HUDEP-2 (cell line): ENCODE measurements at regions not wholly inside any gene's neighbourhood (a gene's known extent, or its start where the extent isn't known, plus 50 kb on each side); places are given as distances from the start of the nearest gene placed in this dataset.
"Not testable (repeated sequence)": the region's sequence is repeated elsewhere in the genome, so short reads cannot be mapped to it uniquely, and the experiment has no call there.

Source experiments
- DNase-seq, 76 experiments: peaks; one replicate each; lab custom pipeline; 2025; ENCODE audit not compliant: unreplicated experiment in 76 of 76; lab: John Stamatoyannopoulos, UW

DNA sequence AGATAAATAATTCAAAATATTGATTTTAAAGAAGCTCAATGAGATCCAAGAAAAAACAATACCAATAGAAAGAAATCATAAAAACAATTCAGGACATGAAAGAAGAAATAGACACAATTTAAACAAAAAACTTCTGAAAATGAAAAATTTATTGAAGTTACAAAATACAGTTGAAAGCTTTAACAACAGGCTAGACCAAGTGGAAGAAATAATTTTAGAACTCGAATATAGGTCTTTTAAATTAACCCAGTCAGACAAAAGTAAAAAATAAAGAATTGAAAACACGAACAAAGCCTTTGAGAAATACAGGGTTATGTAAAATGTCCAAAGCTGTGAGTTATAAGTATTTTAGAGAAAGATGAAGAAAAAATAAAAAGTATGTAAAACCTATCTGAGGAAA, 152.4 kb upstream of the SMIM30 start:
- DNase-seq, result no peak

GRCh38 chr7:113269592-113269991, 151.2 kb upstream of the SMIM30 start:
- not testable (repeated sequence) for DNase-seq

- DNase-seq, result peak in 18 of 76 experiments; percentile 1 to 38 (median 9)
These were observed 150.4 kb upstream of the SMIM30 start for GRCh38 chr7:113268757-113269156.

DNA sequence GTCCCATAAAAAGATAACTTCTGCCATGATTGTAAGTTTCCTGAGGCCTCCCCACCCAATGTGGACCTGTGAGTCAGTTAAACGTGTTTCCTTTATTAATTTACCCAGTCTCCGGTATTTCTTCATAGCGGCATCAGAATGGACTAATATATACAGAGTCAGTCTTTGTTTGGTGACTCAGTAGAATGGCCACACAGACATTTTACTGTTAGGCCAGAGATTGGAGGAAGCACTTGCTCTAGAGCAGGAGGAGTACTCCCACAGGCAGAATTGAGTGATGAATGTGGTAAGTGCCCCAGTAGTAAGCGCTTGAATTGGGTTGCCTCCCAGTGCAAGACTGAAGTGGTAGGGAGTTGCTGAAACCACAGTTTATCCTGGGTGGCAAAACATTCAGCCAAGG, 149.5 kb upstream of the SMIM30 start:
- DNase-seq, result no peak

DNA sequence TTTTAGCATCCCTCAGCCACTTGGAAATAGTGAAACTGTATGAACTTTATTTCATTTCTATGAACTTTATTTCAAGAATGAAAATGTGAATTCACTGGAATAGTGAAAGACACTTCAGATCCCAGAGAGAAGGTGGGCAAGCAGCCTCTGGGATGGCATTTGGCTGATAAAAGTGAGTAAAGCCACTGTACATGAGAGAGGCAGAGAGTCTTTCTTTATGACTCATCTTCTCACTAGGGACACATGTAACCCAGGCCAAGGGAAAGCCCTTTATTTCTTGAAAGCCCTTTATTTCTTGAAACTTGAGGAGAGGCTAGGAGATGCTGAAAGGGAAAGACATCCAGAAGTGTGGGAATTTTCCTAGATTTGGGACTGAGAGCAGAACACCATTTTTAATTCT, 148.9 kb upstream of the SMIM30 start:
- peak in 1 of 76 experiments; percentile 3 for DNase-seq

GRCh38 chr7:113263749-113264148, 145.4 kb upstream of the SMIM30 start:
- DNase-seq, result no peak

DNA sequence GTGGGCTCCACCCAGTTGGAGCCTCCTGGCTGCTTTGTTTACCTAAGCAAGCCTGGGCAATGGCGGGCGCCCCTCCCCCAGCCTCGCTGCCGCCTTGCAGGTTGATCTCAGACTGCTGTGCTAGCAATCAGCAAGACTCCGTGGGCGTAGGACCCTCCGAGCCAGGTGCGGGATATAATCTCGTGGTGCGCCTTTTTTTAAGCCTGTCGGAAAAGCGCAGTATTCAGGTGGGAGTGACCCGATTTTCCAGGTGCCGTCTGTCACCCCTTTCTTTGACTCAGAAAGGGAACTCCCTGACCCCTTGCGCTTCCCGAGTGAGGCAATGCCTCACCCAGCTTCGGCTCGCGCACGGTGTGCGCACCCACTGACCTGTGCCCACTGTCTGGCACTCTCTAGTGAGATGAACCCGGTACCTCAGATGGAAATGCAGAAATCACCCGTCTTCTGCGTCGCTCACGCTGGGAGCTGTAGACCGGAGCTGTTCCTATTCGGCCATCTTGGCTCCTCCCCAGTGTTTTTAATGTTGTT, 144.9 kb upstream of the SMIM30 start:
- DNase-seq, result not testable (repeated sequence)

GRCh38 chr7:113256883-113257531, 138.7 kb upstream of the SMIM30 start:
- DNase-seq, result peak in 2 of 76 experiments; percentile 6 to 20

DNA sequence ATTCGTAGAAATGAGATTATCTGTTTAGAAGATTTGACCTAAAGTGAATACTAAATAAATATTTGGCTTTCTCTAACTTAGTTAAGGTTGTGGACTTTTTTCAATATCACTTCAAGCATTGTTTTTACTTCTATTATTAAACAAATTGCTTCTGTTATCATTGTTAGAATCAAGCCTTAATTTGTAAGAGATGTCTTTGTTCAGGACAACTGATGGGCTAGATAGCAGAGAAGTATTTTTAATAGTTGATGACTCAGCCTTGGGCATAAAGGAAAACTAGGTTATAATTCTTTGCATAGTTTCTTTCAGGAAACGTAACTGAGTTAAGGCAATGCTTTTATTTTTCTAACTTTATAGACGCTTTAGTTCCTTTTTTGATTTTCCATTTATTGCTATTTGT, 128.8 kb upstream of the SMIM30 start:
- no peak for DNase-seq

DNA sequence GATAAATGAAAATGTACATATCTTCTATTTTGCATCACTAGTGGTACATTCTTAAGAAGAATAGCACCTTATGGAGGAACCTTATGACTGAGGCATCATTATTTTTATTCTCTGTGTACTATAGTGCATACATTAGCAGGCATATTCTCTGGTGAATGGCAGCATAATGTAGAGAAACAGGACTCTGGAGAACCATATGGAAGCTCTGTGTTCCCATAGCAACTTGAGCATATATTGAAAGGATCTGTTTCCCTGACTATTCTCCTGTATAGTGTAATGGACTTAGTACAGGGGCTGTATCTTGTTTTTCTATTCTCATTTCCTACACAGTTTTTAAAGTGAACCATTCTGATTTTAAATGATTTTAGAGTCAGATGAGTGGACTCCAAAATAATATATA, 128.4 kb upstream of the SMIM30 start:
- DNase-seq, result no peak

GRCh38 chr7:113232885-113233284, 114.5 kb upstream of the SMIM30 start:
- no peak for DNase-seq

GRCh38 chr7:113230691-113231090, 112.3 kb upstream of the SMIM30 start:
- DNase-seq, result no peak

DNA sequence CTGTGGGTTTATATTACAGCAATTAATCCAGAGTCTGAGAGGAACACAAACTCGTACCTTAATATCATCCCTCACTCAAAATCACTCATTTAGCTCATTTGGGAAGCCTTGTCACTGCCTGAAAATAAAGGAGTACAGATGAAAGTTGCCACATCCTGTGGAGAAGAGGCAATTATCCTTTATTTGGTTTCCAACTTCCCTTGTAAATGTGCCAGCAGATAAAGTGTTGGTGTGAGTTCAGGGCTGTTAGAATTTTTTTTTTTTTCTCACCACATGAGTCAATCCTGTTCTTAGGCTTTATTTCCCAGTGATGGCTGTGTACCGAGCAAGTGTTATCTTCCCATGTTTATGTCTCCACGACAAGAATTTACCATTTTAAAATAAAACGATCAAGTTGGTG, 99.0 kb upstream of the SMIM30 start:
- DNase-seq, result no peak

DNA sequence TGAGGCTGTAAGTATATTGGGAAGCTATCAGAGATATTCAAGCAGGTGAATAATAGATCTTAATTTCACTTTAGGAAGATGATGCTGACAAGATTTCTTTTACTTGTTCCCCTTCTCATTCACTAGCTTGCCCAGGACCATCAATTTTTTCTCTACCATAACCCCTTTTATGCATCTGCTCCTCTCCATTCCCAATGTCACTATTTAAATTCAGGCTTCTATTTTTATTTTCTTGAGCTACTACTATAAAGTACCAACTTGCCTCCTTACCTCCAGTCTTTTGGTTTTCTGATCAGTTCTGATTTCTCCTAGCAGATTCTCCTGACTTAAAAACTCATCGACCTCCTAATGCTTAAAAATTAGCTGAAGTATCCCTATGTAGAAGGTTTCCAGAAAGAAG, 97.7 kb upstream of the SMIM30 start:
- DNase-seq, result no peak

GRCh38 chr7:113209449-113210203, 91.3 kb upstream of the SMIM30 start:
- no peak for DNase-seq

DNA sequence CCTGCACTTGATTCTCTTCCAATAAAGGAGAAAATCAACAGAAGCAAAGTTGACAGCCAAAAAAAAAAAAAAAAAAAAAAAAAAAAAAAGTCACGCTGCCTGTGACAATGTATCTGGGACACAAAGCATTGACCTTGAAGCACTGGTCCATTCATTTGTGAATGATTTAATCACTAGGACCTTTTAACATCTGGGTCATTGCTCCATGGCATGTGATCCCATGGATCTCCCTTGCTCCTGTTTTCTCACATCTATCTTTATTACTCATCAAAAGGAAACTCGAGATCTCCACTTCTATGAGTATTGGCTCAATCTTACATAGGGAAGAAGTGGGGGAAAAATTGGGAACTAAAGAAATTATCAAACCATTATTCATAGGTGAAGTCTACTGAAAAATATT, 89.6 kb upstream of the SMIM30 start:
- DNase-seq, result no peak

DNA sequence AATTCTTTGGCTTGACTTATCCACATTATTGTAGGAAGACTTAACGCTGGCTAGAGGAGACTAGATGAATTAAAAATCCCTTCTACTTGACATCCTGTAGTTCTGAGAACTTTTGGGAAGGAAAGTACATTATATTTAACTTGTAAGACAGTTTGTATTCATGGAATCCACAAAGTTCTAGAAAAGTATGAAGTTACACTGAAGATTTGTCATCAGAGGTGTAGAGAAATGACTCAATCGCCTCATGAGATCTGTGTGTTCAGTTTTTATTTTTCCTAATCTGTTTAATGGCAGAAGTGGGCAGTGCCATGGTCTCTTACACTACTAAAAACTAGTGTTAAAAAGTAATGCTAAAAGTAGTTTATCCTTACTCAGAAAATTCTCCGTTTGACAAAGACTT, 89.1 kb upstream of the SMIM30 start:
- no peak for DNase-seq

- no peak for DNase-seq
These were observed 86.1 kb upstream of the SMIM30 start for GRCh38 chr7:113204415-113204814.

DNA sequence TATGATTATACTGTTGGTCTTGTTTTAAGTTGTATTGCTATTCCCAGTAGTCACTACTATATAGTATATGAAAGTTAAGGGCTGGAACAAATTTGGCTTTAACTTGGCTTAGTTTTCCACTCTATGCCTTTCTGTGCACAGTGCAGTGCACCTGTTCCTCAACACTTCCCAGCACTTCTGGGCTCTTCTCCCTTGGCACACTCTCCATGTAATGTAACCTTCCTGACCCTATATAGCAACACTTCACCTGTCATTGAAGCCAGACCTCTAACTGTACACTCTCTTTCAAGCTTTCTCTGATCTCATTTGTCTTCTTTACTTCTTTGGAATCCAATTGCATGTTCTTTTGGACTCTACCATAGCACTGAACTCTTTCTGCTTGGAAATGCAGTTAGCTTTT, 83.9 kb upstream of the SMIM30 start:
- no peak for DNase-seq

GRCh38 chr7:113200281-113200680, 81.9 kb upstream of the SMIM30 start:
- DNase-seq, result no peak

GRCh38 chr7:113199841-113200240, 81.5 kb upstream of the SMIM30 start:
- DNase-seq, result no peak

GRCh38 chr7:113199136-113199535, 80.8 kb upstream of the SMIM30 start:
- no peak for DNase-seq
